ENCODE measurements at regions not wholly inside any gene's neighbourhood (a gene's known extent, or its start where the extent isn't known, plus 50 kb on each side); places are given as distances from the start of the nearest gene placed in this dataset.

- TF ChIP-seq CTCF (IDR thresholded peaks at IDR 0.05), result no peak
- H2AFZ ChIP-seq, result no peak overlapping the region
- H3K4me1 ChIP-seq, result no peaks in the 10 kb centered on the region
- no peaks in the 10 kb centered on the region for H3K36me3 ChIP-seq (ENCODE audit: control insufficient read depth, insufficient read depth, low read length)
- no peak overlapping the region for H3K4me3 ChIP-seq (ENCODE audit: low read depth, low read length)
- no peaks in the 10 kb centered on the region for H3K79me2 ChIP-seq
- H3K27me3 ChIP-seq (ENCODE audit: control insufficient read depth, insufficient read depth, low read length), result no peaks in the 10 kb centered on the region
- no peak overlapping the region for H3K9ac ChIP-seq
- no peak overlapping the region for H3K4me2 ChIP-seq (ENCODE audit: low read length)
- no peak overlapping the region for H3K27ac ChIP-seq
- H3K9me3 ChIP-seq (ENCODE audit: control insufficient read depth, low read length), result no peaks in the 10 kb centered on the region
Observed at GRCh38 chr10:83522456-83522855, 616.9 kb upstream of the GHITM start.

GRCh38 chr10:83522881-83523386 is 616.4 kb upstream of the GHITM start:
- Histone ChIP-seq H3K27me3 (ENCODE audit: control insufficient read depth, insufficient read depth, low read length) (no peaks in the 10 kb centered on the region), H2AFZ (no peak overlapping the region), H3K9me3 (ENCODE audit: control insufficient read depth, low read length) (peaks cover 1% of the 10 kb centered on the region), H3K36me3 (ENCODE audit: control insufficient read depth, insufficient read depth, low read length) (no peaks in the 10 kb centered on the region), H3K79me2 (no peaks in the 10 kb centered on the region), H3K4me1 (no peaks in the 10 kb centered on the region), H3K4me3 (ENCODE audit: low read depth, low read length) (no peak overlapping the region), H3K4me2 (ENCODE audit: low read length) (no peak overlapping the region), H3K27ac (no peak overlapping the region), H3K9ac (no peak overlapping the region)
- no peak for TF ChIP-seq CTCF (IDR thresholded peaks at IDR 0.05)

- Histone ChIP-seq H3K4me3 (ENCODE audit: low read depth, low read length) (no peak overlapping the region), H3K79me2 (no peaks in the 10 kb centered on the region), H3K9ac (no peak overlapping the region), H2AFZ (no peak overlapping the region), H3K36me3 (ENCODE audit: control insufficient read depth, insufficient read depth, low read length) (no peaks in the 10 kb centered on the region), H3K4me2 (ENCODE audit: low read length) (no peak overlapping the region), H3K27me3 (ENCODE audit: control insufficient read depth, insufficient read depth, low read length) (no peaks in the 10 kb centered on the region), H3K4me1 (no peaks in the 10 kb centered on the region), H3K27ac (no peak overlapping the region), H3K9me3 (ENCODE audit: control insufficient read depth, low read length) (peaks cover 5% of the 10 kb centered on the region)
- no peak for TF ChIP-seq CTCF (IDR thresholded peaks at IDR 0.05)
Observed at GRCh38 chr10:83527934-83528333, 611.4 kb upstream of the GHITM start.

GRCh38 chr10:83533290-83533689 is 606.0 kb upstream of the GHITM start:
- Histone ChIP-seq H2AFZ (no peak overlapping the region), H3K9ac (no peak overlapping the region), H3K27ac (no peak overlapping the region), H3K27me3 (ENCODE audit: control insufficient read depth, insufficient read depth, low read length) (no peaks in the 10 kb centered on the region), H3K4me1 (no peaks in the 10 kb centered on the region), H3K9me3 (ENCODE audit: control insufficient read depth, low read length) (no peaks in the 10 kb centered on the region), H3K4me2 (ENCODE audit: low read length) (no peak overlapping the region), H3K36me3 (ENCODE audit: control insufficient read depth, insufficient read depth, low read length) (no peaks in the 10 kb centered on the region), H3K79me2 (no peaks in the 10 kb centered on the region), H3K4me3 (ENCODE audit: low read depth, low read length) (no peak overlapping the region)
- TF ChIP-seq CTCF (IDR thresholded peaks at IDR 0.05), result no peak

- Histone ChIP-seq H2AFZ (no peak overlapping the region), H3K27ac (no peak overlapping the region), H3K36me3 (ENCODE audit: control insufficient read depth, insufficient read depth, low read length) (no peaks in the 10 kb centered on the region), H3K9ac (no peak overlapping the region), H3K27me3 (ENCODE audit: control insufficient read depth, insufficient read depth, low read length) (no peaks in the 10 kb centered on the region), H3K4me1 (no peaks in the 10 kb centered on the region), H3K4me2 (ENCODE audit: low read length) (no peak overlapping the region), H3K4me3 (ENCODE audit: low read depth, low read length) (no peak overlapping the region), H3K9me3 (ENCODE audit: control insufficient read depth, low read length) (no peaks in the 10 kb centered on the region), H3K79me2 (no peaks in the 10 kb centered on the region)
- TF ChIP-seq CTCF (IDR thresholded peaks at IDR 0.05), result no peak
Observed at GRCh38 chr10:83536426-83536825, 602.9 kb upstream of the GHITM start.

Measured in parathyroid adenoma (tissue), 2 donors.